ENCODE measurements at regions not wholly inside any gene's neighbourhood (a gene's known extent, or its start where the extent isn't known, plus 50 kb on each side); places are given as distances from the start of the nearest gene placed in this dataset.

GRCh38 chr1:73771396-73771795 lies 426.6 kb downstream of the LRRIQ3 start:
- CTCF ChIA-PET, result no interaction called here
- Mint-ChIP-seq H3K36me3 (no peaks in the 10 kb centered on the region), H3K4me1 (no peaks in the 10 kb centered on the region), H3K27me3 (no peaks in the 10 kb centered on the region), H3K27ac (no peak overlapping the region), H3K9me3 (no peaks in the 10 kb centered on the region), H3K4me3 (no peak overlapping the region)
- DNase-seq, result no peak

DNA sequence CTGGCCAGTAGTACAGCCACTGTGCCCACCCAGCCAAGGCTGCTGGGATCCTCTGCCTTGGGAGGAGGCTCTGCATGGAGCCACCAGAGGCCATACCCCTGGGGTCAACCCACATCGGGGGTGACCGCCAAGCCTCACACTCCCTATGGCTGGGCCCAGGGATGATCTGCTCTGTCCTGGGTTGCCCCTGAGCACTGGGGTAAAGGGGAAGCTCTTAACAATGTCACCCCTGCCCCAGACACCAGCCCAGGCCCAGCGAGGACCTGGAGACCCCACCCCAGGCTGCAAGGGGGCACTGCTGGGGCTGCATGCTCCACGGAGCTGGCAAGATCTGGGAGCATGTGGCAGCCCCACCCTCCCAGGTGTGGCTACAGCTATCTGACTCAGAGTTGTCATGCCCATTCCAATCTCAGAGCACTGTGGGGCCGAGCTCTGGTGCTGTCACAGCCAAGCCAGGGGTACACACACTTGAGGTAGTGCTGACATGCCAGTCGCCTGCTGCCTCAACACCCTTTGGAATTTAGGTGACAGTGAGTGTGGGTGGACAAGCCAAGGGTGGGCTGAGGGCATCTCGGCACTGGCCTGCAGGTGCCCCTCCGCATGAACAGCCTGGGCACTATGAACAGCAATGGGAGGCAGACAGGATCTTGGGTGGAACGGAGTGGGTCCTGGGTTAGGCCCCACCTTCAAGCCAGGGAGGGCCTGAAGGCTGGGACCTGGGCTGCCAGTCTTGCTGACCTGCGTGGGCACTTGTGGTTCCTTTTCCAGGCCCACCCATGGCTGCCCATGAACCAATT lies 427.7 kb downstream of the LRRIQ3 start:
- no peak overlapping the region for H3K4me3 Mint-ChIP-seq
- no peak overlapping the region for H3K27ac Mint-ChIP-seq
- CTCF ChIA-PET, result no interaction called here
- no peak for DNase-seq
- no peaks in the 10 kb centered on the region for H3K4me1 Mint-ChIP-seq
- H3K36me3 Mint-ChIP-seq, result no peaks in the 10 kb centered on the region
- H3K9me3 Mint-ChIP-seq, result no peaks in the 10 kb centered on the region
- no peaks in the 10 kb centered on the region for H3K27me3 Mint-ChIP-seq

- no peak overlapping the region for H3K4me3 Mint-ChIP-seq
- H3K36me3 Mint-ChIP-seq, result no peaks in the 10 kb centered on the region
- H3K27ac Mint-ChIP-seq, result no peak overlapping the region
- CTCF ChIA-PET, result no interaction called here
- DNase-seq, result no peak
- H3K4me1 Mint-ChIP-seq, result no peaks in the 10 kb centered on the region
- no peaks in the 10 kb centered on the region for H3K27me3 Mint-ChIP-seq
- H3K9me3 Mint-ChIP-seq, result no peaks in the 10 kb centered on the region
These were observed 431.1 kb downstream of the LRRIQ3 start for GRCh38 chr1:73766786-73767348.

DNA sequence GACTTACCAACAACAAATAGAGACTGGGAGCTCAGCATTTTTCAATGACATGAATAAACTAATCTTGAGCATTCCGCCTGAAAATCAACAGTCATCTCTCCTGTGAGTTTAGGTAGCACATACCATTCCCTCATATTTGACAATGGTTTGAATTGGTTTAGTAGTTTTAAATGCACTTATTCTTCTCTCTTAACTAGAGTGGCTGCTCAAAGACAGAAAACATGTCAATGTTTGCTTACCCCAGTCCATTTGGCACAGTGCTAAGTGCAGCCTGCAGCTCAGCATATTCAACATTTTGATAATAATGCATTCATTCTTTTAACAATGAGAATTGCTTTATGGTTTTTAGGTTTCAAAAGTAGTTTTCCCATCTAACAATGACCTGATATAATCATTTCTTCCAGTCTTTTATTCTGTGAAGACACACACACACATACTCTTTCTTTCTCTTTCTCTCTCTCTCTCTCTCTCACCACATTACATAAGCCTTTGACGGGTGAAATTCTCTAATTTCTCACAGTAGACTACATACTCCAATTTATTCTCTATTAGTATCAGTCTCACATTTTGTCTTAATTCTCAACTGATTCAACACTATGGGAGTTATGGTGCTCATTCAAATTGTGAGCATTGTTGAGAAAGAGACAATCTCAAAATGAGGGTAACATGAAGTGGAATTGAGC lies 432.3 kb downstream of the LRRIQ3 start:
- Mint-ChIP-seq H3K27ac (no peak overlapping the region), H3K4me1 (no peaks in the 10 kb centered on the region), H3K9me3 (no peaks in the 10 kb centered on the region), H3K27me3 (no peaks in the 10 kb centered on the region), H3K4me3 (no peak overlapping the region), H3K36me3 (no peaks in the 10 kb centered on the region)
- DNase-seq, result no peak
- CTCF ChIA-PET, result no interaction called here

DNA sequence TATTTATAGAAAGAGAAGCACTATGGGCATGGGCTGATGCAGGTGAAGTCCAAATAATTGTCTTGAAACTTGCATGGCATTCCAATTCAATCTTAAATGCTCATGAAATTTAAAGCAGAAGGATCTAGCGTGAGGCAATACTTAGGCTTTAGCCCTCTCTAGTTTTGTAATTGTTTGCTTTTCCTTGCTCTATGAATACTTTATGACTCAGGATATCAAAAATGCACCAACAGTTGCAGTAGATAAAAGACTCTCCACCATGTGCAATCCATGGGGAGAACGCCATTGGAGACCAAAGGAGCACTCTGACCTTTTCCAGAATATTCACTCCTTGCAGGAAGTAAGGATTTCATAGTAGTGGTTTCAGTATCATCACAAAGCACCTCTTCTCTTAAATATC lies 436.4 kb downstream of the LRRIQ3 start:
- no peak for DNase-seq
- H3K27me3 Mint-ChIP-seq, result no peaks in the 10 kb centered on the region
- no peaks in the 10 kb centered on the region for H3K9me3 Mint-ChIP-seq
- H3K36me3 Mint-ChIP-seq, result no peaks in the 10 kb centered on the region
- H3K4me1 Mint-ChIP-seq, result no peaks in the 10 kb centered on the region
- no peak overlapping the region for H3K27ac Mint-ChIP-seq
- CTCF ChIA-PET, result no interaction called here
- H3K4me3 Mint-ChIP-seq, result no peak overlapping the region

- CTCF ChIA-PET, result no interaction called here
These were observed 439.0 kb downstream of the LRRIQ3 start for GRCh38 chr1:73759011-73759410.

GRCh38 chr1:73756817-73757216 lies 441.2 kb downstream of the LRRIQ3 start:
- H3K27ac Mint-ChIP-seq, result no peak overlapping the region
- no peaks in the 10 kb centered on the region for H3K36me3 Mint-ChIP-seq
- no peaks in the 10 kb centered on the region for H3K9me3 Mint-ChIP-seq
- DNase-seq, result no peak
- CTCF ChIA-PET, result no interaction called here
- H3K4me1 Mint-ChIP-seq, result no peaks in the 10 kb centered on the region
- no peaks in the 10 kb centered on the region for H3K27me3 Mint-ChIP-seq
- H3K4me3 Mint-ChIP-seq, result no peak overlapping the region

More at GRCh38 chr1:73759011-73759410, 439.0 kb downstream of the LRRIQ3 start:
- H3K4me1 Mint-ChIP-seq, result no peaks in the 10 kb centered on the region
- no peaks in the 10 kb centered on the region for H3K36me3 Mint-ChIP-seq
- no peak overlapping the region for H3K4me3 Mint-ChIP-seq
- no peak for DNase-seq
- no peaks in the 10 kb centered on the region for H3K9me3 Mint-ChIP-seq
- no peak overlapping the region for H3K27ac Mint-ChIP-seq
- no peaks in the 10 kb centered on the region for H3K27me3 Mint-ChIP-seq

DNA sequence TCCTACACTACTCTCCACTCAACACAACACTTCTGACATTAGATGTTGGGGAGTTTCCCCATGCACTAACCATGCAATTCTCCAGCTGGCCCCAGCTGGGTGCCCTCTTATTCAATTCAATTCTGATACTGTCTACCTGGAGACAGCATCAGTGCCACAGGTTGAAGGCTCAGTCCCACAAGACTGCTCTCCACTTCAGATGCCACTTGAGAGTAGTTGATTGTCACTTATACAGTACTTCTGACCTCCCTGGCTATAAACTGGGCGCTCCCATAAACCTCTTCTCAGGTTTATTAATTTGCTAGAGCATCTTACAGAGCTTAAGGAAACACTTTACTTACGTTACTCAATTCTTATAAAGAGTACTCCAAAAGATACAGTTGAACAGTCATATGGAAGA lies 442.3 kb downstream of the LRRIQ3 start:
- no peaks in the 10 kb centered on the region for H3K9me3 Mint-ChIP-seq
- H3K4me1 Mint-ChIP-seq, result no peaks in the 10 kb centered on the region
- no peak overlapping the region for H3K4me3 Mint-ChIP-seq
- H3K27ac Mint-ChIP-seq, result no peak overlapping the region
- H3K36me3 Mint-ChIP-seq, result no peaks in the 10 kb centered on the region
- CTCF ChIA-PET, result no interaction called here
- DNase-seq, result no peak
- H3K27me3 Mint-ChIP-seq, result no peaks in the 10 kb centered on the region

GRCh38 chr1:73749996-73750395 lies 448.0 kb downstream of the LRRIQ3 start:
- no peak overlapping the region for H3K27ac Mint-ChIP-seq
- H3K36me3 Mint-ChIP-seq, result no peaks in the 10 kb centered on the region
- no peak overlapping the region for H3K4me3 Mint-ChIP-seq
- H3K27me3 Mint-ChIP-seq, result no peaks in the 10 kb centered on the region
- no peaks in the 10 kb centered on the region for H3K9me3 Mint-ChIP-seq
- no peak for DNase-seq
- CTCF ChIA-PET, result no interaction called here
- no peaks in the 10 kb centered on the region for H3K4me1 Mint-ChIP-seq

- no peak overlapping the region for H3K4me3 Mint-ChIP-seq
- no peak for DNase-seq
- CTCF ChIA-PET, result no interaction called here
- no peaks in the 10 kb centered on the region for H3K36me3 Mint-ChIP-seq
- no peak overlapping the region for H3K27ac Mint-ChIP-seq
- peaks cover 5% of the 10 kb centered on the region for H3K9me3 Mint-ChIP-seq
- H3K4me1 Mint-ChIP-seq, result no peaks in the 10 kb centered on the region
- no peaks in the 10 kb centered on the region for H3K27me3 Mint-ChIP-seq
These were observed 453.0 kb downstream of the LRRIQ3 start for GRCh38 chr1:73744985-73745384.

- no peak overlapping the region for H3K27ac Mint-ChIP-seq
- CTCF ChIA-PET, result no interaction called here
- no peaks in the 10 kb centered on the region for H3K36me3 Mint-ChIP-seq
- no peaks in the 10 kb centered on the region for H3K27me3 Mint-ChIP-seq
- no peaks in the 10 kb centered on the region for H3K4me1 Mint-ChIP-seq
- H3K4me3 Mint-ChIP-seq, result no peak overlapping the region
- DNase-seq, result no peak
- H3K9me3 Mint-ChIP-seq, result no peaks in the 10 kb centered on the region
These were observed 461.9 kb downstream of the LRRIQ3 start for GRCh38 chr1:73736125-73736524.

DNA sequence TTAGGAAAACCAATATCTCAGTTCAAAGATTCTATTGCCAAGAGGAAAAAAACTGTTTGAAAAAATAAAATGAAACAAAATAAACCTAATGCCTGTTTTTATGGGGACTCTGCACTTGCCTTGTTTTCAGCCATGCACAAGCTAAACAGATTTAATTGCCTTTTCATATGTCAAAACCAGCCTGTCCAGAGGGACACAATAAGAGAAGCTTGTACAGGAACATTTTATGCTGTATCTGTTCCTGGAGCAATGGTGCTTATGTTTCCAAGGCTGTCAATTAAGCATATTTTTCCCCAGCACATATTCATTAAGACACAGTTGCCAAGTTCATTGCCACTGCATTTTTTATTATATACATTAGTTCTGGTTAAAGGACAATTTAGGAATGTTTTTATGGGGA lies 470.9 kb downstream of the LRRIQ3 start:
- H3K4me1 Mint-ChIP-seq, result no peaks in the 10 kb centered on the region
- CTCF ChIA-PET, result no interaction called here

GRCh38 chr1:73722055-73722454 lies 475.9 kb downstream of the LRRIQ3 start:
- no peak overlapping the region for H3K27ac Mint-ChIP-seq
- H3K4me3 Mint-ChIP-seq, result no peak overlapping the region
- no peaks in the 10 kb centered on the region for H3K4me1 Mint-ChIP-seq
- H3K9me3 Mint-ChIP-seq, result no peaks in the 10 kb centered on the region
- CTCF ChIA-PET, result no interaction called here
- H3K36me3 Mint-ChIP-seq, result no peaks in the 10 kb centered on the region
- H3K27me3 Mint-ChIP-seq, result no peaks in the 10 kb centered on the region
- no peak for DNase-seq

More for the DNA sequence above, 470.9 kb downstream of the LRRIQ3 start:
- no peak overlapping the region for H3K4me3 Mint-ChIP-seq
- no peaks in the 10 kb centered on the region for H3K9me3 Mint-ChIP-seq
- DNase-seq, result no peak
- H3K36me3 Mint-ChIP-seq, result no peaks in the 10 kb centered on the region
- no peak overlapping the region for H3K27ac Mint-ChIP-seq
- no peaks in the 10 kb centered on the region for H3K27me3 Mint-ChIP-seq

- Mint-ChIP-seq H3K36me3 (no peaks in the 10 kb centered on the region), H3K4me3 (no peak overlapping the region), H3K27ac (no peak overlapping the region), H3K4me1 (no peaks in the 10 kb centered on the region), H3K9me3 (no peaks in the 10 kb centered on the region), H3K27me3 (no peaks in the 10 kb centered on the region)
- CTCF ChIA-PET, result no interaction called here
- no peak for DNase-seq
These were observed 480.0 kb downstream of the LRRIQ3 start for GRCh38 chr1:73717976-73718375.

GRCh38 chr1:73711089-73711488 lies 486.9 kb downstream of the LRRIQ3 start:
- DNase-seq, result no peak
- no peaks in the 10 kb centered on the region for H3K27me3 Mint-ChIP-seq
- CTCF ChIA-PET, result no interaction called here
- H3K4me1 Mint-ChIP-seq, result no peaks in the 10 kb centered on the region
- H3K9me3 Mint-ChIP-seq, result no peaks in the 10 kb centered on the region
- H3K4me3 Mint-ChIP-seq, result no peak overlapping the region
- H3K27ac Mint-ChIP-seq, result no peak overlapping the region
- no peaks in the 10 kb centered on the region for H3K36me3 Mint-ChIP-seq

Measured in activated naive CD4-positive, alpha-beta T cell treated with anti-CD3 and anti-CD28 coated beads, Interleukin-2, amount 10 ng/mL, durations not matched to agents 7 days and 5 days (primary cell).